WTC11 (cell line): ENCODE measurements at regions not wholly inside any gene's neighbourhood (a gene's known extent, or its start where the extent isn't known, plus 50 kb on each side); places are given as distances from the start of the nearest gene placed in this dataset.

Source experiments
- ATAC-seq: fragments of 200-7000 bp; cut with Tn5 transposase; 2 replicates; pipeline ENCODE4 v1.10.0; 2021; ENCODE audit warnings: mild to moderate bottlenecking, moderate library complexity
- CTCF ChIA-PET: fragments of 300-600 bp; sonication (Branson Sonifier 250); formaldehyde crosslinking; loops from one replicate; lab custom pipeline; 2021; ENCODE audit warnings: antibody characterized with exemption; lab: Charles Lee
- POLR2A ChIA-PET: fragments of 350-600 bp; sonication (Branson Sonifier 250); formaldehyde crosslinking; loops from one replicate; lab custom pipeline; 2021; ENCODE audit warnings: antibody characterized with exemption; lab: Charles Lee
- DNase-seq: peaks from one replicate; pipeline ENCODE4 v3.0.0; 2021; ENCODE audit warnings: low spot score
- H3K27ac Mint-ChIP-seq: 2 replicates; pipeline ENCODE4 v1.8.0; 2021; ENCODE audit warnings: mixed read lengths
- H3K27me3 Mint-ChIP-seq: 2 replicates; pipeline ENCODE4 v1.8.0; 2021; ENCODE audit warnings: low read depth, mild to moderate bottlenecking, moderate library complexity, mixed read lengths
- H3K36me3 Mint-ChIP-seq: 2 replicates; pipeline ENCODE4 v1.8.0; 2021; ENCODE audit warnings: mixed read lengths
- H3K4me1 Mint-ChIP-seq: 2 replicates; pipeline ENCODE4 v1.8.0; 2022; ENCODE audit warnings: mixed read lengths
- H3K4me3 Mint-ChIP-seq: 2 replicates; pipeline ENCODE4 v1.8.0; 2021; ENCODE audit warnings: mild to moderate bottlenecking, moderate library complexity, mixed read lengths
- H3K9me3 Mint-ChIP-seq: 2 replicates; pipeline ENCODE4 v1.8.0; 2021; ENCODE audit warnings: mixed read lengths
- ATF1 ChIP-seq: sonication (generic); formaldehyde crosslinking; IDR thresholded peaks from 2 replicates; pipeline ENCODE4 v1.8.1; 2023; ENCODE audit warnings: mild to moderate bottlenecking, moderate library complexity, missing genetic modification reagents
- CBFB ChIP-seq: sonication (generic); formaldehyde crosslinking; IDR thresholded peaks from 2 replicates; pipeline ENCODE4 v1.8.1; 2022; ENCODE audit warnings: mild to moderate bottlenecking, low read depth, missing genetic modification reagents
- CDX4 ChIP-seq: fragments of 250-450 bp; sonication (Bioruptor Pico); IDR thresholded peaks from 2 replicates; pipeline ENCODE4 v1.9.0; 2021; ENCODE audit warnings: moderate library complexity, mild to moderate bottlenecking, inconsistent platforms, borderline replicate concordance
- CREB1 ChIP-seq: sonication (generic); formaldehyde crosslinking; IDR thresholded peaks from 2 replicates; pipeline ENCODE4 v1.8.0; 2023; ENCODE audit warnings: mild to moderate bottlenecking, missing genetic modification reagents
- ESRRA ChIP-seq: sonication (generic); formaldehyde crosslinking; IDR thresholded peaks from 2 replicates; pipeline ENCODE4 v1.8.1; 2022; ENCODE audit warnings: mild to moderate bottlenecking, missing genetic modification reagents, borderline replicate concordance
- ETV6 ChIP-seq: sonication (generic); formaldehyde crosslinking; IDR thresholded peaks from 2 replicates; pipeline ENCODE4 v1.8.1; 2022; ENCODE audit warnings: mild to moderate bottlenecking, missing genetic modification reagents
- FOXK1 ChIP-seq: sonication (generic); formaldehyde crosslinking; IDR thresholded peaks from 2 replicates; pipeline ENCODE4 v1.8.0; 2022; ENCODE audit warnings: mild to moderate bottlenecking, moderate library complexity, missing genetic modification reagents
- GRHL2 ChIP-seq: fragments of 250-450 bp; sonication (Bioruptor Pico); IDR thresholded peaks from 2 replicates; pipeline ENCODE4 v1.8.0; 2022; ENCODE audit warnings: mild to moderate bottlenecking, moderate library complexity; ENCODE audit not compliant: insufficient replicate concordance, severe bottlenecking
- HMGA2 ChIP-seq: fragments of 250-450 bp; sonication (Bioruptor Pico); IDR thresholded peaks from 2 replicates; pipeline ENCODE4 v1.4.0; 2021; ENCODE audit warnings: mild to moderate bottlenecking, moderate library complexity
- JUN ChIP-seq: sonication (generic); formaldehyde crosslinking; IDR thresholded peaks from 2 replicates; pipeline ENCODE4 v1.8.0; 2023; ENCODE audit warnings: mild to moderate bottlenecking, missing genetic modification reagents
- KAT7 ChIP-seq: sonication (generic); formaldehyde crosslinking; IDR thresholded peaks from 2 replicates; pipeline ENCODE4 v1.8.1; 2023; ENCODE audit warnings: missing genetic modification reagents, mild to moderate bottlenecking, borderline replicate concordance
- MAX ChIP-seq: sonication (generic); formaldehyde crosslinking; IDR thresholded peaks from 2 replicates; pipeline ENCODE4 v1.8.0; 2022; ENCODE audit warnings: mild to moderate bottlenecking, missing genetic modification reagents
- MLX ChIP-seq: sonication (generic); formaldehyde crosslinking; IDR thresholded peaks from 2 replicates; pipeline ENCODE4 v1.8.1; 2023; ENCODE audit warnings: mild to moderate bottlenecking, missing genetic modification reagents, moderate library complexity
- MYBL2 ChIP-seq: sonication (generic); formaldehyde crosslinking; IDR thresholded peaks from 2 replicates; pipeline ENCODE4 v1.8.1; 2023; ENCODE audit warnings: mild to moderate bottlenecking, moderate library complexity, missing genetic modification reagents
- NFE2L1 ChIP-seq: sonication (generic); formaldehyde crosslinking; IDR thresholded peaks from 2 replicates; pipeline ENCODE4 v1.8.1; 2023; ENCODE audit warnings: missing genetic modification reagents
- PREB ChIP-seq: sonication (generic); formaldehyde crosslinking; IDR thresholded peaks from 2 replicates; pipeline ENCODE4 v1.8.1; 2022; ENCODE audit warnings: mild to moderate bottlenecking, missing genetic modification reagents, moderate library complexity, borderline replicate concordance
- PRRX2 ChIP-seq: fragments of 250-450 bp; sonication (Bioruptor Pico); IDR thresholded peaks from 2 replicates; pipeline ENCODE4 v1.8.0; 2021; ENCODE audit warnings: mild to moderate bottlenecking
- SP1 ChIP-seq: sonication (generic); formaldehyde crosslinking; conservative IDR thresholded peaks from 2 replicates; pipeline ENCODE4 v1.8.1; 2022; ENCODE audit warnings: missing genetic modification reagents
- TCF7 ChIP-seq: sonication (generic); formaldehyde crosslinking; IDR thresholded peaks from 2 replicates; pipeline ENCODE4 v1.8.0; 2022; ENCODE audit warnings: mild to moderate bottlenecking, low read depth, missing genetic modification reagents, moderate library complexity
- TP53 ChIP-seq: sonication (generic); formaldehyde crosslinking; IDR thresholded peaks from 2 replicates; pipeline ENCODE4 v1.8.1; 2023; ENCODE audit warnings: mild to moderate bottlenecking, missing genetic modification reagents
- ZBTB43 ChIP-seq: sonication (generic); formaldehyde crosslinking; IDR thresholded peaks from 2 replicates; pipeline ENCODE4 v1.8.1; 2023; ENCODE audit warnings: mild to moderate bottlenecking, missing genetic modification reagents
- ZNF219 ChIP-seq: sonication (generic); formaldehyde crosslinking; IDR thresholded peaks from 2 replicates; pipeline ENCODE4 v1.8.0; 2023; ENCODE audit warnings: missing genetic modification reagents, mild to moderate bottlenecking, borderline replicate concordance
- ZNF281 ChIP-seq: sonication (generic); formaldehyde crosslinking; IDR thresholded peaks from 2 replicates; pipeline ENCODE4 v1.8.0; 2023; ENCODE audit warnings: mild to moderate bottlenecking, missing genetic modification reagents
- ZNF317 ChIP-seq: sonication (generic); formaldehyde crosslinking; IDR thresholded peaks from 2 replicates; pipeline ENCODE4 v1.8.1; 2023; ENCODE audit warnings: low read depth, mild to moderate bottlenecking, moderate library complexity, missing genetic modification reagents, borderline replicate concordance
- ZNF416 ChIP-seq: fragments of 250-450 bp; sonication (Bioruptor Pico); IDR thresholded peaks from 2 replicates; pipeline ENCODE4 v1.9.0; 2021; ENCODE audit warnings: mild to moderate bottlenecking, inconsistent platforms
- ZNF425 ChIP-seq: fragments of 250-450 bp; sonication (Bioruptor Pico); conservative IDR thresholded peaks from 2 replicates; pipeline ENCODE4 v1.9.0; 2021; ENCODE audit warnings: mild to moderate bottlenecking

- H3K27me3 Mint-ChIP-seq = peaks cover 3% of the 10 kb centered on the region
- H3K4me1 Mint-ChIP-seq = peaks cover 4% of the 10 kb centered on the region; the same call in 1 of the 2 replicates
- TF ChIP-seq SP1 (CRISPR knock-in tag) (no peak), CREB1 (CRISPR knock-in tag) (no peak), JUN (CRISPR knock-in tag) (no peak), ZNF219 (CRISPR knock-in tag) (no peak), ESRRA (CRISPR knock-in tag) (no peak), MAX (CRISPR knock-in tag) (no peak), NFE2L1 (CRISPR knock-in tag) (no peak), FOXK1 (CRISPR knock-in tag) (no peak), PRRX2 (CRISPR knock-in tag) (no peak), CBFB (no peak), ZNF317 (CRISPR knock-in tag) (no peak), KAT7 (CRISPR knock-in tag) (no peak), GRHL2 (CRISPR knock-in tag) (no peak), ETV6 (CRISPR knock-in tag) (no peak), TP53 (CRISPR knock-in tag) (no peak), MYBL2 (CRISPR knock-in tag) (no peak), ZNF281 (CRISPR knock-in tag) (no peak), ZBTB43 (no peak), ZNF416 (CRISPR knock-in tag) (no peak)
- H3K4me3 Mint-ChIP-seq = no peak overlapping the region
- H3K9me3 Mint-ChIP-seq = peaks cover 81% of the 10 kb centered on the region
- no peak overlapping the region for H3K27ac Mint-ChIP-seq
- DNase-seq = no peak
- POLR2A ChIA-PET = no interaction called here
- CTCF ChIA-PET = no interaction called here
- ATAC-seq = no peak
- peaks cover 78% of the 10 kb centered on the region for H3K36me3 Mint-ChIP-seq
These were observed 533.3 kb upstream of the MIS18BP1 start for GRCh38 chr14:45786266-45786665.

- Mint-ChIP-seq H3K36me3 (peaks cover 87% of the 10 kb centered on the region), H3K4me1 (peaks cover 4% of the 10 kb centered on the region; the same call in 1 of the 2 replicates), H3K27ac (no peak overlapping the region), H3K4me3 (no peak overlapping the region), H3K27me3 (peaks cover 3% of the 10 kb centered on the region), H3K9me3 (peaks cover 87% of the 10 kb centered on the region)
- no peak for TF ChIP-seq KAT7 (CRISPR knock-in tag)
- ATAC-seq = no peak
- ChIA-PET POLR2A (no interaction called here), CTCF (no interaction called here)
- no peak for DNase-seq
These were observed 532.2 kb upstream of the MIS18BP1 start for GRCh38 chr14:45785240-45785639.

GRCh38 chr14:45766247-45766646, 513.2 kb upstream of the MIS18BP1 start:
- H3K4me1 Mint-ChIP-seq = no peaks in the 10 kb centered on the region
- POLR2A ChIA-PET = no interaction called here
- no peak for ATAC-seq
- DNase-seq = no peak
- no peak overlapping the region for H3K4me3 Mint-ChIP-seq
- no peak overlapping the region for H3K27ac Mint-ChIP-seq
- peaks cover 35% of the 10 kb centered on the region for H3K9me3 Mint-ChIP-seq
- TF ChIP-seq NFE2L1 (CRISPR knock-in tag) = no peak
- no peak for TF ChIP-seq ATF1 (CRISPR knock-in tag)
- TF ChIP-seq MLX (CRISPR knock-in tag) = no peak
- TF ChIP-seq ZNF425 (CRISPR knock-in tag) = no peak
- no peak for TF ChIP-seq TCF7 (CRISPR knock-in tag)
- no peak for TF ChIP-seq PREB (CRISPR knock-in tag)
- TF ChIP-seq HMGA2 = no peak
- no peak for TF ChIP-seq CDX4 (CRISPR knock-in tag)
- peaks cover 8% of the 10 kb centered on the region for H3K36me3 Mint-ChIP-seq
- CTCF ChIA-PET = interaction anchor here (0.7 kb wide), 1 partner anchor 210 kb away, joined by 3 read pairs; no protein-coding TSS in a partner anchor
- H3K27me3 Mint-ChIP-seq = no peaks in the 10 kb centered on the region; the same call in 1 of the 2 replicates
